Gastroesophageal sphincter (tissue), 3 donors: ENCODE measurements at regions not wholly inside any gene's neighbourhood (a gene's known extent, or its start where the extent isn't known, plus 50 kb on each side); places are given as distances from the start of the nearest gene placed in this dataset.

Experiments
- EP300 ChIP-seq: sonication (generic); formaldehyde crosslinking; IDR thresholded peaks from one replicate; pipeline ENCODE4 v1.6.1; 2017; ENCODE audit warnings: antibody characterized with exemption, mild to moderate bottlenecking
- POLR2A ChIP-seq, 2 donors: fragments of 450-650 bp; IDR thresholded peaks; one replicate each; pipeline ENCODE4 v1.6.1; 2017; ENCODE audit warnings: antibody characterized with exemption in 2 of 2, mild to moderate bottlenecking in 2 of 2, moderate library complexity in 1 of 2
- POLR2AphosphoS5 ChIP-seq: sonication (generic); formaldehyde crosslinking; IDR thresholded peaks from one replicate; pipeline ENCODE4 v1.6.1; 2017; ENCODE audit warnings: antibody characterized with exemption
- TF ChIP-seq, protein P1 (sequence below), 4 experiments: fragments of 200-600 bp in 2 of 4; fragments of 450-650 bp in 2 of 4; sonication (generic) in 1 of 4; IDR thresholded peaks; one replicate each; pipeline ENCODE4 v1.5.1; 2017 to 2019; ENCODE audit warnings: antibody characterized with exemption in 4 of 4, mild to moderate bottlenecking in 2 of 4, moderate library complexity in 2 of 4

DNA sequence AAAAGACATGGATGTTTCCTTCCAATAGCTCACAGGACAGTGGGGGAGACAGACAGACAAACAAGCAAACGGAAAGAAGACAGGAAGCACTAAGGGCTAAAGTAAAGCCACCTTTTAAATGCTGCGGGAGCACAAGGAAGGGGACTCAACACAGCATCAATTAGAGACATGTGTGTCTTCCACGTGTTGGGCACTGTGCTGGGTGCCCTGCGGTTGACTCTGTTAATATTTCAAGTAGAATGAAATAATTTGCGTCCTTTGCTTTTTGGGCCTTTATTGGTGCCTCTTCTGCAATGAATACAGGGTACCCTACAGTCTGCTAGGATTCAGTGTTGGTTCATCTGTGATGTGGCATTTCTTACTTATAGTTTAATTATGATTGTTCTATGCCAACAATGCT is 90.9 kb upstream of the CPM start:
- TF ChIP-seq POLR2AphosphoS5 (no peak), EP300 (no peak), POLR2A (IDR thresholded peaks at IDR 0.05) (no peak)
- TF ChIP-seq, protein P1, sequence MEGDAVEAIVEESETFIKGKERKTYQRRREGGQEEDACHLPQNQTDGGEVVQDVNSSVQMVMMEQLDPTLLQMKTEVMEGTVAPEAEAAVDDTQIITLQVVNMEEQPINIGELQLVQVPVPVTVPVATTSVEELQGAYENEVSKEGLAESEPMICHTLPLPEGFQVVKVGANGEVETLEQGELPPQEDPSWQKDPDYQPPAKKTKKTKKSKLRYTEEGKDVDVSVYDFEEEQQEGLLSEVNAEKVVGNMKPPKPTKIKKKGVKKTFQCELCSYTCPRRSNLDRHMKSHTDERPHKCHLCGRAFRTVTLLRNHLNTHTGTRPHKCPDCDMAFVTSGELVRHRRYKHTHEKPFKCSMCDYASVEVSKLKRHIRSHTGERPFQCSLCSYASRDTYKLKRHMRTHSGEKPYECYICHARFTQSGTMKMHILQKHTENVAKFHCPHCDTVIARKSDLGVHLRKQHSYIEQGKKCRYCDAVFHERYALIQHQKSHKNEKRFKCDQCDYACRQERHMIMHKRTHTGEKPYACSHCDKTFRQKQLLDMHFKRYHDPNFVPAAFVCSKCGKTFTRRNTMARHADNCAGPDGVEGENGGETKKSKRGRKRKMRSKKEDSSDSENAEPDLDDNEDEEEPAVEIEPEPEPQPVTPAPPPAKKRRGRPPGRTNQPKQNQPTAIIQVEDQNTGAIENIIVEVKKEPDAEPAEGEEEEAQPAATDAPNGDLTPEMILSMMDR (IDR thresholded peaks at IDR 0.05), result no peak
